Transverse colon (tissue), 4 donors: ENCODE measurements at regions not wholly inside any gene's neighbourhood (a gene's known extent, or its start where the extent isn't known, plus 50 kb on each side); places are given as distances from the start of the nearest gene placed in this dataset.

ENCODE experiments used
- CTCF ChIP-seq, 5 experiments: fragments of 200-600 bp in 3 of 5; fragments of 450-650 bp in 2 of 5; sonication (generic) in 3 of 5; IDR thresholded peaks; 1 replicate in 2 of 5; 2 replicates in 3 of 5; pipeline ENCODE4 v1.5.1; 2016 to 2017; ENCODE audit warnings: antibody characterized with exemption in 5 of 5, inconsistent platforms in 3 of 5, mild to moderate bottlenecking in 2 of 5, moderate library complexity in 1 of 5
- EP300 ChIP-seq: sonication (generic); formaldehyde crosslinking; IDR thresholded peaks from one replicate; pipeline ENCODE4 v1.6.1; 2017; ENCODE audit warnings: antibody characterized with exemption, low read depth
- POLR2A ChIP-seq: fragments of 450-650 bp; IDR thresholded peaks from one replicate; pipeline ENCODE4 v1.6.1; 2016; ENCODE audit warnings: antibody characterized with exemption, mild to moderate bottlenecking, moderate library complexity
- POLR2AphosphoS5 ChIP-seq, 3 donors: sonication (generic); formaldehyde crosslinking; IDR thresholded peaks; one replicate each; pipeline ENCODE4 v1.6.1; 2016; ENCODE audit warnings: antibody characterized with exemption in 3 of 3

- no peak for TF ChIP-seq CTCF (IDR thresholded peaks at IDR 0.05)
- TF ChIP-seq POLR2AphosphoS5 (IDR thresholded peaks at IDR 0.05), result no peak
- no peak for TF ChIP-seq POLR2A
- TF ChIP-seq EP300, result no peak
Observed at GRCh38 chr6:82088978-82089771, 158.4 kb downstream of the IBTK start.
